NCI-H226 (cell line): ENCODE measurements at regions not wholly inside any gene's neighbourhood (a gene's known extent, or its start where the extent isn't known, plus 50 kb on each side); places are given as distances from the start of the nearest gene placed in this dataset.

Experiments
- DNase-seq: peaks from one replicate; pipeline ENCODE4 v3.0.0-alpha.2; 2015

DNA sequence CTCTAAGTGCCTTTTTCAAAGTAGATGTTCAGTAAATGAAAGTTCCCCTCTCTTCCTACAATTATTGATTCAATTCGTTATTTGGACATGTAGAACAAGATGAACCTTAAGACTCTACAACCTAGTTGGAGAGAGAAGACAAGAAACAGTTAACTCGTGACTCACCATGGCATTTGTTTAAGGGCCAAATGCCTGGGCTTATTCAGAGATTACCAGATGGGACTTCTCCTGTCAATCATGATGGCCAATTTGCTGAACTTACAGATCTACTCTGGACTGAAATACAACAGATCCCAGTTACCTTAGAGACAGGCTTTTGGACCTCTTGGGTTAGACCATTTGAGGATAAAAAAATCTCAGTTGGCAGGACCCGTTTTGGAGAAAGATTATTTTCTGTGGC, 93.5 kb downstream of the C1orf94 start:
- no peak for DNase-seq

DNA sequence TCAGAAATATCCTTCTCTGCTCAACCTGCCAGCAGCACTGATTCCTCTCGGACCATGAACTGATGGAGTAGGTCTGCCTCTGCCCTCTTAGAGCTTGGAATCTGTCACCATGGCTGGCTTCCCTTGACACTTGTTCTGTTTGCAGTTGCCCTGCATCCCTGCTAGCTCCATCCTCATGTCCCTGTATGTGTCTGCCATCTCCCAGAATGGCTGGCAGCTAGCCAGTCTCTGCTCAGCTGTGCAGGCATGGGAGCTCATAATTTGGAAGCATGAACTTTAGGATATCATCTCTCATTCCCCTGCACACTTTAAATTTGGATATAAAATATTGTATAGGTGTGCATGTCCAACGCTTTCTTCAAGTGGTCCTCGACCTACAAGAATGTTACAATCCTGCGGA, 95.4 kb downstream of the C1orf94 start:
- DNase-seq = no peak

DNA sequence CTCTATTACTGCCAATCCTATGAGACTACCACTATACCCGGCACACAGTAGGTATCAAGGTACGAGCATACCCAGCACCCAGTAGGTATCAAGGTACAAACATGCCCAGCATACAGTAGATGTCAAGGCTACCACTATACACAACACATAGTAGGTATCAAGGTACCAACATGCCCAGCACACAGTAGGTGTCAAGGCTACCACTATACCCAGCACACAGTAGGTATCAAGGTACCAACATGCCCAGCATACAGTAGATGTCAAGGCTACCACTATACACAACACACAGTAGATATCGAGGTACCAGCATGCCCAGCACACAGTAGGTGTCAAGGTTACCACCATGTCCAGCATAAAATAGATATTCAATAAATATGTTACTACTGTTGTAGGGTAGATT, 98.4 kb downstream of the C1orf94 start:
- no peak for DNase-seq

GRCh38 chr1:34276606-34277005, 99.9 kb downstream of the C1orf94 start:
- DNase-seq = no peak

DNA sequence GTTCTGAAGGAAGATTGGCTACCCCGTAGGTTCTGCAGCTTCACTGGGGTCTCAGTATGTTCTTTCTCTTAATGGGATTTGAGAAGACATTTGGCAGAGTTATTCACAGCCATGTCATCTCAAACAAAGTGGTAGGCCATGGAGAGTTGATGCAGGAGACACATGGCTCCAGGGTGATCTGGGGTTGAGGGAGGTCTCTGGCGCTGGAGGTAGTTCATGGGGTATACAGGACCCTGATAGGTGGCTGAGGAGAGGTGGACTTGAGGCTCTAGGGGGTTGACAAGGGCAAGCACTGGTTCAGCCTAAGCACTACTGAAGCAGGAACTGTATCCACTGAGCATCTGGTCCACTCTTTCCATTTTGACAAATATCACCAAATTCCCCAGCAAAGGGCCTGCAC, 100.4 kb downstream of the C1orf94 start:
- no peak for DNase-seq

DNA sequence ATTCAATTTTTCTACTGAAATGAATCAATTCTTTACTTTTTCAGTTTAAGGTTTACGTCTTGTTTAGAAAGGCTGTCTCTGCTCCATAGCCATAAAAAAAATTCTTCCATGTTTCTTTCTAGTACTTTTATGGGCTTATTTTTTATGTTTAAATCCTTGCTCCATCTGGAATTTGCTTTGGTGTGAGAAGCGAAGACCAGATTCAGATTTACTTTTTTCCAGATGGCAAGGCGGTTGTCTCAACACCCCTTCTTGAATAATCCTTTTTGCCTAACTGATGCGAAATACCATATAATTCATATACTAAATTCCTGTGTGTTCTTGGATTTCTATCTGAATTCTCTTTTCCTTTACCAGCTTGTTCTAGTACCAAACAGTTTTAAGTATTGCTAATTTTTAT, 101.5 kb downstream of the C1orf94 start:
- DNase-seq = no peak

DNA sequence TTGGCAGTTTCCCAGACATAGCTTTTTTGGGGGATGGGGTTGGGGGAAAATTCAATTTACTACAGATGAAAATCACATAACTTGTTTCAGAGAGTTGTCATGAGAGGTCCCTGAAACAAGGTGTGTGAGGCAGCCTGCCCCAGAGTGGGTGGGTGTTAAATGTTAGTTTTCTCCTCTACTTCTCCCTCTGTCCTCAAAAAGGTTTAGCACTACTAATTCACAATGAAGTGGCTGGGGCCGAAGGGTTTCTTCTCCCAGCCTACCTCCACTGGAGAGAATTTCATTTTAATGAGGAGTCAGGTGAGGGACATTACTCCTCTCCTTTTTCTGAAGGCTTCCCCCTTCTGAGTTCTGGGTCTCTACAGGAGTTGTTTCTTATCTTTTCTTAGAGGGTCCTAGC, 103.3 kb downstream of the C1orf94 start:
- DNase-seq = no peak

- DNase-seq = no peak
Measured at GRCh38 chr1:34280509-34280908, 103.8 kb downstream of the C1orf94 start.

- DNase-seq = no peak
Measured at GRCh38 chr1:34283142-34283541, 106.4 kb downstream of the C1orf94 start.

DNA sequence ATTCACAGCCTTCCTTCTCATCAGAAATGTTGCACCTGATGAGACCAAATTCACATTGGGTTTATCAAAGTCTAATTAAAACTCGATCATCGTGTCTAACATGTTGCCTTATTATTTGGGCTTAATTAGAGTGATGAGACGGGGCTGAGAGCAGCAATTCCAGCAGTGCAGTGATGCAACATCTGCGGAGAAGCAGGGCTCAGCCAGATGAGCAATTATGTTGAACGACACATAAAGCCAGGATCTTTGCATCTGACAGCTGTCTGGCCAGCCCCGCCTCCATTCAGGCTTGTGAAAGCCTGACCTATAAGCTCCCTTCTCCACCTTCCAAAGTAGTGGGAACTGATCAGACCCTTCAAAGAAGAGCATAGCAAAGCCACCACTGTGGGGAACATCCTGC, 109.8 kb downstream of the C1orf94 start:
- DNase-seq = no peak

GRCh38 chr1:34290831-34291230, 114.1 kb downstream of the C1orf94 start:
- DNase-seq = no peak

DNA sequence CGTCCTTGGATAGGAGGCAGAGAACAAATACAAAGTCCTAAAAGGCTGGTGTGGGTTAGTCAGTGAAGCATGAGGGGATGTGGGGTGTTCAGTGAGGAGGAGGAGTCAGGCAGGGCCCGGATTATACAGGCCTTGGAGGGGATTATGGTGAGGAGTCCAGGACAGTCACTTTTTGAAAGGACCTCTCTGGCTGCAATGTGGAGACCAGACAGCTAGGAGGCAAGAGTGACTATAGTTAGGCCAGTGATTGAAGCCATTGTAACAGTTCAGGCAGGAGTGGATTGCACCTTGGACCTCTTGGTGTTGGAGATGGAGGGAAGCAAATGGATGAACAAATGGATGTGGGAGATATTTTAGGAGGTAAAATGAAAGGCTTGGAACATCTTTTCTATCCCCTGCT, 115.8 kb downstream of the C1orf94 start:
- DNase-seq = no peak

DNA sequence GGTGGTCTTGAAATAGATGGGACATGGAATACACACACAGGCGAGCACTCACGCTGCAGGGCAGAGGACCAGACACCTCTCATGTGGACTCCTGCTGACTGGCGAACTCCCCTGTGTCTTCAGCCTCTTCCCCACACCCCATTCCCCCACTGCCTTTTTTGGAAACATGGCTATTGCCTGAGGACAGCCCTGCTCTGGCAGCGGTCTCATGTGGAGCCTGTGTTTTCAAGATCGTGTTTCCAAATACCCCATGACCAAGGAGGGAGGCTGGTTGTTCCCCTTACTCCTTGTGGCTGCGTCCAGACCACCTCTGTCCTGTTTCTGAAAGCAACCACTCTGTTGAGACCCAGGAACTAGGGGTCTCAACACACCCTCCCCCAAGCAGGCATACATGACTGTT, 119.4 kb downstream of the C1orf94 start:
- DNase-seq = no peak

DNA sequence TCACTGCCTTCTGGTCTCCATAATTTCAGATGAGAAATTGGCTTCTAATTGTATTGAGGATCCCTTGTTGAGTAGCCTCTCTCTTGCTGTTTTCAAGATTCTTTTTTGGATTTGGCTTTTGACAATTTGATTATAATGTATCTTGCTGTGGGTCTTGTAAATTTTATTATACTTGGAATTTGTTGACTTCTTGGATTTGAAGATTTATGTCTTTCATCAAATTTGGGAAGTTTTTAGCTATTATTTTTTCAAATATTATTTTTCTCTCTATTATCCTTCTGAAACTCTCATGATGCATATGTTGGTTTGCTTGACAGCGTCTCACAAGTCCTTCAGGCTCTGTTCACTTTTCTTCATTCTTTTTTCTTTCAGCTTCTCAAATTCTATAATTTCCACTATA, 126.1 kb downstream of the C1orf94 start:
- no peak for DNase-seq

DNA sequence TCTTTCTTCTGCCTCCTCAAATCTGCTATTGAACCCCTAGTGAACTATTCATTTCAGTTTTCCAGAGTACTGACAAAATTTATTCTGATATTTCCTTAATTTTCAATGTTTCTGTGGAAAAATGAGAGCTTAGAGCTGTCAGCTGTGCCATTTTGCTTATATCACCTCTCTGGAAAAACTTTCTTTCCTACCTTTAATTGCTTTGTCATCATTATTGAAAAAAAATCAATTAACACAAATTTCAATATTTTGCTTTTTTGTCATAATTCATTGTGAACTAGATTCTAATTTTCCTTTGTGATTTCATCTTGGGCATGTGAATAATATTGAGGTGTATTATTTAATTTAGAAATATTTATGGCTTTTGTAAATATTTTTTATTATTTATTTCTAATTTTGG, 126.5 kb downstream of the C1orf94 start:
- no peak for DNase-seq

DNA sequence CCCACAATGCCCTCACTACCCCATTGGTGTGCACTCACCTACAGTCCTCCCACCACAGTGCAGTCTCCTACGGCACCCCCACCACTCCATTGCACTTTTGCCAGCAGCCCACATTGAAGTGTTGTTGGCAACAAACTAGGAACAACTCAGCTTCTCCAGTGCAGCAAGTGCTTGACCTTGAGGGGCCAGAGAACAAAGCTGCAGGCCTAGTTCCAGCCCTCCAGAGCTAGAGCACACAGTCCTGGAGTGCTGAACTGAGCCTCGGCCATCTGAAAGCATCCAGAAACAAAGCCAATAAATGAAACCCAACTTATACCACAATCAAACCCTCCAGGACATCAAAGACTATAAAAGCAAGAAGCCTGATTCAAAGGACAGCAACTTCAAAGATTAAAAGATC, 129.9 kb downstream of the C1orf94 start:
- DNase-seq = no peak

DNA sequence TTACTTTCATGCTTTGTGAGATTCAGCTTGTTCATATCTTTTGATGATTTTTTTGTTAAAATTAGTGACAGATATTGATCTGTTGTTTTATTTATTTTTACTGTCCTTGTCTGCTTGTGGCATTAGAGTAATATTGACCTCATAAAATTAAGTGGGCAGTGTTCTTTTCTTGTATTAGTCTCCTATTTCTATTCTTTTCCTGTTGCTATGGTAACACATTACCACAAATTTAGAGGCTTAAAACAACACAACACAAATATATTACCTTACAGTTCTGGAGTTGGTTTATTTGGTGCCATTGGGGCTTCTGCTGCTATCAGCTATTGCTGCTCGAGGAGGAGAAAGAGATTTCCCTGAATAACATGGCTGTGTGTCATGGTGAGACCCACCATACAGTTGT, 135.7 kb downstream of the C1orf94 start:
- DNase-seq = no peak

- DNase-seq = no peak
Measured at GRCh38 chr1:34315974-34316373, 139.3 kb downstream of the C1orf94 start.

DNA sequence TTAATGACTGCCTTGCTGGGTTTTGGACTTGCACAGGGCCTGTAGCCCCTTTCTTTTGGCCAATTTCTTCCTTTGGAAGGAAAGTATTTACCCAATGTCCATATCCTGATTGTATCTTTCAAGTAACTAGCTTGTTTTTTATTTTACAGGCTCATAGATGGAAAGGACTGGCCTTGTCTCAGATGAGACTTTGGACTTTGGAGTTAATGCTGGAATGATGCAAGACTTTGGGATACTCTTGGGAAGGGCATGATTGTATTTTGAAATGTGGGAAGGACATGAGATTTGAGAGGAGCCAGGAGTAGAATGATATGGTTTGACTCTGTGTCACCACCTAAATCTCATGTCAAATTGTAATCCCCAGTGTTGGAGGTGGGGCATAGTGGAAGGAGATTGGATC, 140.1 kb downstream of the C1orf94 start:
- DNase-seq = no peak

- no peak for DNase-seq
Measured at GRCh38 chr1:34319218-34319617, 142.5 kb downstream of the C1orf94 start.

GRCh38 chr1:34320053-34320669, 143.5 kb downstream of the C1orf94 start:
- DNase-seq = no peak

DNA sequence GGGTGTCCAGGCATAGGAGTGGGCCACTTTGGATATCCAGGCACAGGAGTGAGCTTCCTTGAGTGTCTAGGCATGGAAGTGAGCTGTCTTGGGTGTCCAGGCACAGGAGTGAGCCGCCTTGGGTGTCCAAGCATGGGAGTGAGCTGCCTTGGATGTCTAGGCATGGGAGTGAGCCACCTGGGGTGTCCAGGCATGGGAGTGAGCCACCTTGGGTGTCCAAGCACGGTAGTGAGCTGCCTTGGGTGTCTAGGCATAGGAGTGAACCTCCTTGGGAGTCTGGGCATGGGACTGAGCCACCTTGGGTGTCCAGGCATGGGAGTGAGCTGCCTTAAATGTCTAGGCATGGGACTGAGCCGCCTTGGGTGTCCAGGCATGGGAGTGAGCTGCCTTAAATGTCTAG, 146.3 kb downstream of the C1orf94 start:
- no peak for DNase-seq

- DNase-seq = no peak
Measured at GRCh38 chr1:34324879-34325440, 148.3 kb downstream of the C1orf94 start.

- DNase-seq = no peak
Measured at GRCh38 chr1:34328281-34328799, 151.6 kb downstream of the C1orf94 start.

GRCh38 chr1:34330061-34330460, 153.4 kb downstream of the C1orf94 start:
- no peak for DNase-seq
